Type B pancreatic cell (in vitro differentiated cells): ENCODE measurements at regions not wholly inside any gene's neighbourhood (a gene's known extent, or its start where the extent isn't known, plus 50 kb on each side); places are given as distances from the start of the nearest gene placed in this dataset.

Source experiments
- DNase-seq: peaks from one replicate; pipeline ENCODE4 v3.0.0; 2021; ENCODE audit warnings: mixed read lengths; ENCODE audit not compliant: unreplicated experiment; ENCODE audit errors: extremely low spot score
- H3K27ac Mint-ChIP-seq: 2 replicates; pipeline ENCODE4 v1.8.0; 2021; ENCODE audit warnings: mild to moderate bottlenecking, mixed read lengths
- H3K27me3 Mint-ChIP-seq: 2 replicates; pipeline ENCODE4 v1.8.0; 2021; ENCODE audit warnings: mixed read lengths
- H3K36me3 Mint-ChIP-seq: 2 replicates; pipeline ENCODE4 v1.8.0; 2021; ENCODE audit warnings: mixed read lengths
- H3K4me1 Mint-ChIP-seq: one replicate; pipeline ENCODE4 v1.8.0; 2021; ENCODE audit warnings: mixed read lengths; ENCODE audit not compliant: unreplicated experiment
- H3K4me3 Mint-ChIP-seq: 2 replicates; pipeline ENCODE4 v1.8.0; 2021; ENCODE audit warnings: mild to moderate bottlenecking, mixed read lengths
- H3K9me3 Mint-ChIP-seq: 2 replicates; pipeline ENCODE4 v1.8.0; 2021; ENCODE audit warnings: mixed read lengths
- TF ChIP-seq, protein P1 (sequence below): fragments of 200-600 bp; sonication (generic); conservative IDR thresholded peaks from 2 replicates; pipeline ENCODE4 v1.5.0; 2021; ENCODE audit warnings: antibody characterized with exemption, mild to moderate bottlenecking

DNA sequence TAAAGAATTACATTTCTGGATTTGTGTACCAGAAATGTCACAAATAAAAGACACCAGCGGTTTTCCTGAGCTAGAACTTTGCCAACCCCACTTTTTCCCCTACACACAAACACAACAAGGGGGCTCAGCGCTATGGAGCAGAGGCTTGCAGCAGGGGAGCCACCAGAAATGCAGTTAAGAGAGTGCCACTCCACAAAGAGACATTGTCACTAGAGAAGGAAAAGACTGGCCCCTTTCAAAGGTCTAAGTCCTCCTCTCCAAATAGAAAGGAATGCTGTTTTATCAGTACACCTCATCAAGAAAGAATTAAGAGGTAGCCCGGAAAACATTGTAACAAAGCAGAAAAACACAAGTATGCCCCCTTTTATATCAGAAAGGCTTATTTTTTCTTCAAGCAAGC is 419.5 kb downstream of the HNRNPD start:
- Mint-ChIP-seq H3K27ac (no peak overlapping the region), H3K9me3 (no peaks in the 10 kb centered on the region), H3K36me3 (no peaks in the 10 kb centered on the region), H3K27me3 (no peaks in the 10 kb centered on the region), H3K4me1 (no peaks in the 10 kb centered on the region), H3K4me3 (no peak overlapping the region)
- TF ChIP-seq, protein P1, sequence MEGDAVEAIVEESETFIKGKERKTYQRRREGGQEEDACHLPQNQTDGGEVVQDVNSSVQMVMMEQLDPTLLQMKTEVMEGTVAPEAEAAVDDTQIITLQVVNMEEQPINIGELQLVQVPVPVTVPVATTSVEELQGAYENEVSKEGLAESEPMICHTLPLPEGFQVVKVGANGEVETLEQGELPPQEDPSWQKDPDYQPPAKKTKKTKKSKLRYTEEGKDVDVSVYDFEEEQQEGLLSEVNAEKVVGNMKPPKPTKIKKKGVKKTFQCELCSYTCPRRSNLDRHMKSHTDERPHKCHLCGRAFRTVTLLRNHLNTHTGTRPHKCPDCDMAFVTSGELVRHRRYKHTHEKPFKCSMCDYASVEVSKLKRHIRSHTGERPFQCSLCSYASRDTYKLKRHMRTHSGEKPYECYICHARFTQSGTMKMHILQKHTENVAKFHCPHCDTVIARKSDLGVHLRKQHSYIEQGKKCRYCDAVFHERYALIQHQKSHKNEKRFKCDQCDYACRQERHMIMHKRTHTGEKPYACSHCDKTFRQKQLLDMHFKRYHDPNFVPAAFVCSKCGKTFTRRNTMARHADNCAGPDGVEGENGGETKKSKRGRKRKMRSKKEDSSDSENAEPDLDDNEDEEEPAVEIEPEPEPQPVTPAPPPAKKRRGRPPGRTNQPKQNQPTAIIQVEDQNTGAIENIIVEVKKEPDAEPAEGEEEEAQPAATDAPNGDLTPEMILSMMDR: no peak
- DNase-seq: no peak

DNA sequence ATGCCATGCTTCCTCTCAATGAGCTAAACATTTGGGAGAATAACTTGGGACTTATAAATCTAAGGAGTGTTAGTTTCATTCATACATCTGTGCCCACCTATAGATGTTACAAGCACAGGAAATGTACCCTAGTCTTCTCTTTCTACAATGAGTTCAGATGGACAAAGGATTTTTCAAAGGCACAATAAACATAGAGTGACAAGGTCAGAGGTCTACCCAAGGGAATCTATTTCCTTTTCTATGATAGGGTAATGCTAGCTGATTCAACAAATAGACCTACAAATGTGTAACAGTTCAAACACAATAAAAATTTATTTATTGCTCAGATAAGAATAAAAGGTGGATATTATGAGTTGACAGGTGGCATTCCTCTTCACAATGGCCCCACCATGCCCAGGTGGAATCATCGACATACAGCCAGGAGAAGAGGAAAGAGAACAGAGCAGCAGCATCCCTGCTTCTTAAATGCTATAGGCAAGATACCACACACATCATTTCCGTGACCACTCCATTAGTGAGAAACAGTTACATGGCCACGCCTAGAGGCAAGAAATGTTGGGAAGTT is 421.8 kb downstream of the HNRNPD start:
- TF ChIP-seq, protein P1: no peak
- DNase-seq: no peak
- Mint-ChIP-seq H3K36me3 (no peaks in the 10 kb centered on the region), H3K27ac (no peak overlapping the region), H3K4me3 (no peak overlapping the region), H3K9me3 (no peaks in the 10 kb centered on the region), H3K27me3 (peaks cover 3% of the 10 kb centered on the region), H3K4me1 (no peaks in the 10 kb centered on the region)

DNA sequence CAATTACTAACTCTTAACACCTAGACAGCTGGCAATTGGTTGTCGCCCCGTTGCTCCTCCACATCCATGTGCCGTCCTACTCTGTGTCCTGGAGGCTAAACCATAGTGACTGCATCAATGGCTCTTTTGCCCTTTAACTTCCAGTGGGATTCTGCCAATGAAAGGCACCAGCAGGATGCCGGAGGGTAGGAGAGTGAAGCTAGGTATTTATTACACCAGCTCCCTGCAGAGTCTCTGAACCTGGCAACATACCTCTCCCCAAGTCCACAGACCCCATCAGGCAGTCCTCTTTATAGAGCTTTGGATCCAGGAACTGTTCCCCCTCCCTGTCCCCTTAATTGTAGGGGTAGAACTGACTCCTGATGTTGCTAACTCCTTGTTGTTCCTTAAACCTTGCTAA is 426.8 kb downstream of the HNRNPD start:
- no peak overlapping the region for H3K27ac Mint-ChIP-seq
- no peak overlapping the region for H3K4me3 Mint-ChIP-seq
- no peaks in the 10 kb centered on the region for H3K4me1 Mint-ChIP-seq
- H3K36me3 Mint-ChIP-seq: no peaks in the 10 kb centered on the region
- no peak for DNase-seq
- TF ChIP-seq, protein P1: no peak
- H3K9me3 Mint-ChIP-seq: no peaks in the 10 kb centered on the region
- peaks cover 6% of the 10 kb centered on the region for H3K27me3 Mint-ChIP-seq

GRCh38 chr4:81930506-81931238 is 443.1 kb downstream of the HNRNPD start:
- H3K27ac Mint-ChIP-seq: no peak overlapping the region

GRCh38 chr4:81923140-81923539 is 450.7 kb downstream of the HNRNPD start:
- no peak overlapping the region for H3K27ac Mint-ChIP-seq
- TF ChIP-seq, protein P1: no peak
- H3K4me3 Mint-ChIP-seq: no peak overlapping the region
- H3K4me1 Mint-ChIP-seq: peaks cover 10% of the 10 kb centered on the region
- DNase-seq: no peak
- peaks cover 36% of the 10 kb centered on the region for H3K27me3 Mint-ChIP-seq
- no peaks in the 10 kb centered on the region for H3K36me3 Mint-ChIP-seq
- H3K9me3 Mint-ChIP-seq: no peaks in the 10 kb centered on the region

More at GRCh38 chr4:81930506-81931238, 443.1 kb downstream of the HNRNPD start:
- peaks cover 15% of the 10 kb centered on the region for H3K27me3 Mint-ChIP-seq
- H3K36me3 Mint-ChIP-seq: no peaks in the 10 kb centered on the region
- H3K4me1 Mint-ChIP-seq: no peaks in the 10 kb centered on the region
- H3K4me3 Mint-ChIP-seq: no peak overlapping the region
- DNase-seq: no peak
- TF ChIP-seq, protein P1: no peak
- no peaks in the 10 kb centered on the region for H3K9me3 Mint-ChIP-seq
